ENCODE measurements at regions not wholly inside any gene's neighbourhood (a gene's known extent, or its start where the extent isn't known, plus 50 kb on each side); places are given as distances from the start of the nearest gene placed in this dataset.
"Not testable (repeated sequence)": the region's sequence is repeated elsewhere in the genome, so short reads cannot be mapped to it uniquely, and the experiment has no call there.

DNA sequence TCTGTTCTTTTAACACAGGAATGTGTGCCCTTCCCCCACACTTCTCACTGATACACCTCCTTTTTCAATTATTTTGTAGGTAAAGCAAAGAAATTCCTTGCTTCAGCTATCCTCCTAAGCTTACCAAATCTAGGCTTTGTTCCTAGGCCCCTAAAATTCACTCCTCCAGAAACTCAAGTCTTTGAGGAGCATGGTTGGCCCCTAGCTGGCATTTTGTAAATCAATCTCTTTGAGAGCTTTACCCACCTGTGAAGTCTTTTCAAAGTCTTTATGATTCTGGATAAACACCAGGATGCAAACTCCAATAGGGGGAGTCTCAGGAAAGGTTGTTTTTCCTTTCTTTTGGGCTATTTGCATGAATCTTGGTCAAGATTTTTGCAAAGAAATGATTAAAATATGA, 82.9 kb upstream of the ZNF644 start:
- Histone ChIP-seq H3K4me1 (no peaks in the 10 kb centered on the region), H3K27ac (no peak overlapping the region), H3K9me3 (no peaks in the 10 kb centered on the region), H3K27me3 (no peaks in the 10 kb centered on the region), H3K36me3 (no peaks in the 10 kb centered on the region), H3K4me3 (no peak overlapping the region)
- intact Hi-C loops (cut with DNase I), result no loop called here
- DNase-seq (ENCODE audit: low spot score in 2 of 2), result no peak
- TF ChIP-seq, protein P1, sequence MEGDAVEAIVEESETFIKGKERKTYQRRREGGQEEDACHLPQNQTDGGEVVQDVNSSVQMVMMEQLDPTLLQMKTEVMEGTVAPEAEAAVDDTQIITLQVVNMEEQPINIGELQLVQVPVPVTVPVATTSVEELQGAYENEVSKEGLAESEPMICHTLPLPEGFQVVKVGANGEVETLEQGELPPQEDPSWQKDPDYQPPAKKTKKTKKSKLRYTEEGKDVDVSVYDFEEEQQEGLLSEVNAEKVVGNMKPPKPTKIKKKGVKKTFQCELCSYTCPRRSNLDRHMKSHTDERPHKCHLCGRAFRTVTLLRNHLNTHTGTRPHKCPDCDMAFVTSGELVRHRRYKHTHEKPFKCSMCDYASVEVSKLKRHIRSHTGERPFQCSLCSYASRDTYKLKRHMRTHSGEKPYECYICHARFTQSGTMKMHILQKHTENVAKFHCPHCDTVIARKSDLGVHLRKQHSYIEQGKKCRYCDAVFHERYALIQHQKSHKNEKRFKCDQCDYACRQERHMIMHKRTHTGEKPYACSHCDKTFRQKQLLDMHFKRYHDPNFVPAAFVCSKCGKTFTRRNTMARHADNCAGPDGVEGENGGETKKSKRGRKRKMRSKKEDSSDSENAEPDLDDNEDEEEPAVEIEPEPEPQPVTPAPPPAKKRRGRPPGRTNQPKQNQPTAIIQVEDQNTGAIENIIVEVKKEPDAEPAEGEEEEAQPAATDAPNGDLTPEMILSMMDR (IDR thresholded peaks at IDR 0.05), result no peak

- Histone ChIP-seq H3K27me3 (no peaks in the 10 kb centered on the region), H3K9me3 (no peaks in the 10 kb centered on the region), H3K27ac (no peak overlapping the region), H3K36me3 (no peaks in the 10 kb centered on the region), H3K4me1 (no peaks in the 10 kb centered on the region), H3K4me3 (no peak overlapping the region)
- intact Hi-C loops (cut with DNase I), result no loop called here
- TF ChIP-seq, protein P1 (IDR thresholded peaks at IDR 0.05), result no peak
- no peak for DNase-seq (ENCODE audit: low spot score in 2 of 2)
These were observed 79.5 kb upstream of the ZNF644 start for GRCh38 chr1:91101328-91101727.

GRCh38 chr1:91099746-91100621, 78.1 kb upstream of the ZNF644 start:
- Histone ChIP-seq H3K4me1 (no peaks in the 10 kb centered on the region), H3K27me3 (no peaks in the 10 kb centered on the region), H3K4me3 (no peak overlapping the region), H3K9me3 (no peaks in the 10 kb centered on the region), H3K36me3 (no peaks in the 10 kb centered on the region), H3K27ac (no peak overlapping the region)
- intact Hi-C loops (cut with DNase I), result no loop called here
- TF ChIP-seq, protein P1 (IDR thresholded peaks at IDR 0.05), result no peak
- no peak for DNase-seq (ENCODE audit: low spot score in 2 of 2)

DNA sequence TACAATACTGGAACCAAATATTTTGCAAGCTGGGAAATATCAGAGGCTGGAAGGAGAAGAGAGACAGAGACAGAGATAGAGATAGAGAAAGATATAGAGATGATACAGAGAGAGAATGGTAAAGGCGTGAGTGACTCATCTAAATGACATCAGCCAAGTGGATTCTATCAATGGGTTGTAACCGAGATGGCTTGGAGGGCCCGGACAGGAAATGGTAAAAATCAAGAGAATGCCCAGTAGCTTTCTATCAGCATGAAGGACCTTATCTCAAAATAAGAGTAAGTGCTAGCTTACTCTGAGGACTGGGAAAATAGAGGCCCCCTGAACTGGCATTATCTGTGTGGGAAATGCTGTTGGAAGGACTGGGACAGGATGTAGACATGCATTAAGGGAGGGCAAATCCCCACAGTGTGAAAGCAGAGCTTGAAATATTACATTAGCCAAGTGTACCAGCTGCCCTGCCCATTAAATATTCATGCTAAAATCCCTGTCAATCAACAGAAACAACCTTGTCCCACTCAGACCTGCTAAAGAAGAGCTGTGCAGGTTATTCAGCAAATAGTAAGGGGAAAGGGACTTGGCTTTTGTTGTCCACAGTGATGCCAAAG, 76.6 kb upstream of the ZNF644 start:
- TF ChIP-seq, protein P1 (IDR thresholded peaks at IDR 0.05), result no peak
- Histone ChIP-seq H3K27ac (no peak overlapping the region), H3K36me3 (no peaks in the 10 kb centered on the region), H3K4me1 (no peaks in the 10 kb centered on the region), H3K4me3 (no peak overlapping the region), H3K27me3 (no peaks in the 10 kb centered on the region), H3K9me3 (no peaks in the 10 kb centered on the region)
- no peak for DNase-seq (ENCODE audit: low spot score in 2 of 2)
- intact Hi-C loops (cut with DNase I), result no loop called here

DNA sequence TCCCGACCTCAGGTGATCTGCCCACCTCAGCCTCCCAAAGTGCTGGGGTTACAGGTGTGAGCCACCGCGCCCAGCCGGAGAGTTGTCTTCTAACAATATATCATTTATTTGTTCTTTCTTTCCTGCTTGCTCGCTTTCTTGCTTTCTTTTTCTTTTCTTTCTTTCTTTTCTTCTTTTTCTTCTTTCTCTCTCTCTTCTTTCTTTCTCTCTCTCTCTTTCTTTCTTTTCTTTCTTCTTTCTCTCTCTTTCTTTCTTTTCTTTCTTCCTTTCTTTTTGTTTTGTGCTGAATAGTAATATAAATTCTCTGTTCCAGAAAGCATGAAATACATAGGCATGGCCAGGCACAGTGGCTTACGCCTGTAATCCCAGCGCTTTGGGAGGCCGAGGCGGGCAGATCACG, 73.5 kb upstream of the ZNF644 start:
- H3K4me3 ChIP-seq; DNase-seq (ENCODE audit: low spot score in 2 of 2); H3K27ac ChIP-seq; H3K36me3 ChIP-seq; H3K4me1 ChIP-seq; intact Hi-C loops (cut with DNase I); H3K9me3 ChIP-seq; H3K27me3 ChIP-seq: not testable (repeated sequence)

DNA sequence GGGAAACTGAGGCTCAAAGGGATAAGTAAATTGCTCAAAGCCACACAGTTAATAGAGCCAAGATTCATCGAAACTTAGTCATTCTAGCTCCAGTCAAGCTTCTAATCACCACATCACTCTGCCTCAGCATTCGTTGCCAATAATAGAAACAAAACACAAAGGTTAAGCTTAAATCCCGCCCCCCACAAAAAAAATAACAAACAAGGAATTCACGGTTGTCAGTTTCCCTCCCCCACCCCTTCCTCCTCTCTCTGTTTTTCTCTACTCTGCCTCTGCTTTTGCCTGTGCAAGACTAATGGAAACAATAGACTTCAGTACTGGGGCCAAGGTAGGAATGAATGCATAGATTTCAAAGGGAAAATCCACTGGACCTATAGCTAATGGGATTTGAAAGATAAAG, 70.7 kb upstream of the ZNF644 start:
- TF ChIP-seq, protein P1 (IDR thresholded peaks at IDR 0.05), result no peak
- Histone ChIP-seq H3K4me3 (no peak overlapping the region), H3K27me3 (no peaks in the 10 kb centered on the region), H3K4me1 (no peaks in the 10 kb centered on the region), H3K27ac (no peak overlapping the region), H3K9me3 (no peaks in the 10 kb centered on the region), H3K36me3 (no peaks in the 10 kb centered on the region)
- no peak for DNase-seq (ENCODE audit: low spot score in 2 of 2)
- intact Hi-C loops (cut with DNase I), result no loop called here
